ENCODE measurements at regions not wholly inside any gene's neighbourhood (a gene's known extent, or its start where the extent isn't known, plus 50 kb on each side); places are given as distances from the start of the nearest gene placed in this dataset.
"Not testable (repeated sequence)": the region's sequence is repeated elsewhere in the genome, so short reads cannot be mapped to it uniquely, and the experiment has no call there.

DNA sequence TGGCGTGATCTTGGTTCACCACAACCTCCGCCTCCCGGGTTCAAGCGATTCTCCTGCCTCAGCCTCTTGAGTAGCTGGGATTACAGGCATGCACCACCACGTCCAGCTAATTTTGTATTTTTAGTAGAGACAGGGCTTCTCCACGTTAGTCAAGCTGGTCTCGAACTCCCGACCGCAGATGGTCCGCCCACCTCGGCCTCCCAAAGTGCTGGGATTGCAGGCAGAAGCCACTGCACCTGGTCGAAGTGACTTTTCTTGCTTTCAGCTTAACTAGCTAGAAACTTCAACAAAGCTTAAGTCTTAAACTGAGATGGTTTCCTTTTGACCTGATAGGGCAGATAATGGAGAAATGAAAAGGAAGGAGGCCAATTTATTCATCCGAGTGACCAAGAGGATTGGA lies 130.5 kb downstream of the FAM161A start:
- DNase-seq; intact Hi-C loops (cut with DNase I): not testable (repeated sequence)

DNA sequence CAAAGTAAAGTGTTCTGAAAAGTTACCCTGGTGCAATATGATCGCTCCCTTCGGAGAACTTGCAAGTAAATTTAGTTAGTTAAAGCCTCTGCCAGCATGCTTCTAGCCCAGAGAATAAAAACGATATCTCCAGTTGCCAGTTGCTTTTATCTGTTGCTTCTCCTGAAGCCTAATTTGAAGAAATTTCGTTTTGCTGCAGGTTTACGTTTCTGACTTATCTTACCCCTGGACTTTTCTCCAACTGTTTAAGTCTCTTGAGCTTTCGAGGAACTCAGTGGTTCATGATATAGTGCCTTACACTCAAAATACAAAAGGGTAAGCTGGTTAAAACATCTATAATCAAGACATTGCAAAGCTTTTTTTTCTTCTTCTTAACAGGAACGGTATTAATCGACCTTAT lies 131.1 kb downstream of the FAM161A start:
- DNase-seq, result no peak
- intact Hi-C loops (cut with DNase I), result no loop called here

DNA sequence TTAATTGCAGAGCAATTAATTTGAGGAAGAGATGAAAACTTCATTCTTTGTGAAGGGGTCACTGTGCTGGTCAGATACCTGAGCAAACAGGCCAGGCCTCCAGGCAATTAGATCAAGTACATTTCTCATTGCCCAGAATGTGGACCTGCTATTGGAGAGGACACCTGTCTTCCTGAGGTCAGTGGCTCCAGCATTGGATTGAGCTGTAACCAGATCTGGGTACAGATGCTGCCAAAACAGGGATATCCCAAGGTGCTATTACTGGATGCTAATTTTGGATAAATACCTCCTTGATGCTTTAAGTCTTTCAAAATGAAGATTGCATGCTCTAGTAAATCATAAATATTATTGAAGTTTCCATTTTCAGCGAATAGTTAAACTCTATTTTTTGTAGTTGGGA lies 131.5 kb downstream of the FAM161A start:
- DNase-seq, result no peak
- intact Hi-C loops (cut with DNase I), result no loop called here

DNA sequence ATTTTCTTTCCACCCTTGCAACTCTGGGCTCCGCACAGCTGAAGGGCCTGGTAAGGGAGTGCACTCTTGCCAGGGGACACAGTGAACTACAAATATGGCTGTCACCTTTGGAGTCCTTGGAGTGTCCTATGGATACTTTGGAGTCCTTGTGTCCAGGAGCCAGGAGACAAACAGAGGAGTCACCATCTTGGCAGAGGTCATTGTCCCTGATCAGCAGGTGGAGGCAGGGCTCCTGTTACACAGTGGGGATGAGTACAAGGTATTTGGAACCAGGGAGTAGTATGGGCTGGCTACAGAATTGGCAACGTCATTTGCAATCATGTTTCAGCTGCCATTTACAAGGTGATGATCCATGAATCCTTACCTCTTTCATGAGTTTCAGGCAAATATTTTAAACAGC lies 132.5 kb downstream of the FAM161A start:
- intact Hi-C loops (cut with DNase I), result no loop called here

DNA sequence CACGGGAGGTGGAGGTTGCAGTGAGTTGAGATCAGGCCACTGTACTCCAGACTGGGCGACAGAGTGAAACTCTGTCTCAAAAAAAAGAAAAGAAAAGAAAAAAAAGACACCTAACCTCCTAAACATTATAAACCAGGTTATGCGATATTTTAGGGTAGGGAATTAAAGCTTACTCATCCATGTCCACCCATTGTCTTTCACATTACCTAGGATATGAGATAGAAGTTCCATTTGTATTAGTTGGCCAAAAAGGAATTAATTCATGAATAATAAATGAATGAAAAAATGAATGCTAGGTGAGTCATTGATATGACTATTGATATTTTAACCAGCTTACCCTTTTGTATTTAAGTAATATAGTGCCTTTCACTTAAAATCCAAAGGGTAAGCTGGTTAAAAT lies 132.9 kb downstream of the FAM161A start:
- intact Hi-C loops (cut with DNase I), result no loop called here
- DNase-seq, result no peak

More for the DNA sequence above, 132.5 kb downstream of the FAM161A start:
- DNase-seq, result no peak

DNA sequence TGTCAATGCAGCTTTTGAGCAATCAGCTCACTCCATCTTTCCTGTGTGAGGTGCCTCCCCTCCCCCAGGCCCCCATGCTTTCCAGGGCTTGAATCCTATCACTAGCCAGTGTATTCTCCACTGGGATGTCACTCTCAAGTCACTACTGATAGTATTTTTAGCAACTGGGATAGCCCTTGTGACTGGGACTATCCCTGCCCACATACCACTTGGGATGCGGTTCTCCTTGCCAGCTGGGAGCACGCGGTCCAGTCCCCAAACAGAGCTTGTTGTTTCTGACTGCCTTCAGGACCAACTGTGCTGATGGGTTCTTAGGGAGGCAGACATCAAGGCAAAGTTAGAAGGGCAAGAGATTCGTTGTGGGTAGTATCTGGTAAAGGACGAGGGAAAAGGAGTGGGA lies 134.9 kb downstream of the FAM161A start:
- DNase-seq, result no peak
- intact Hi-C loops (cut with DNase I), result no loop called here

DNA sequence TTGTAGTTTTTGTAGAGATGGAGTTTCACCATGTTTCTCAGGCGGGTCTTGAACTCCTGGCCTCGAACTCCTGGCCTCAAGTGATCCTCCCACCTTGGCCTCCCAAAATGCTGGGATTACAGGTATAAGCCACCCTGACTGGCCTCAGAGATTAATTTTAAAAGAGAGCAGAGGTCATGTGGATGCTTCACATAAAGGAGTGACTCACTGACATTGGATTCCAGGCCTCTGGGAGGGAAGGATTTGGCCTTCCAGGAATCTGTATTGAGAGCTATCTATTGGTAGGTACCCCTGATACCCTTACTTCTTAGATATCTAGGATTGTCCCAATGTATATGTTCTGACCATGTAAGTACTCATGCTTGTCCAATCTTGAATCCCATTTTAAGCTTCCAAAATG lies 138.4 kb downstream of the FAM161A start:
- intact Hi-C loops (cut with DNase I), result no loop called here
- DNase-seq, result no peak

DNA sequence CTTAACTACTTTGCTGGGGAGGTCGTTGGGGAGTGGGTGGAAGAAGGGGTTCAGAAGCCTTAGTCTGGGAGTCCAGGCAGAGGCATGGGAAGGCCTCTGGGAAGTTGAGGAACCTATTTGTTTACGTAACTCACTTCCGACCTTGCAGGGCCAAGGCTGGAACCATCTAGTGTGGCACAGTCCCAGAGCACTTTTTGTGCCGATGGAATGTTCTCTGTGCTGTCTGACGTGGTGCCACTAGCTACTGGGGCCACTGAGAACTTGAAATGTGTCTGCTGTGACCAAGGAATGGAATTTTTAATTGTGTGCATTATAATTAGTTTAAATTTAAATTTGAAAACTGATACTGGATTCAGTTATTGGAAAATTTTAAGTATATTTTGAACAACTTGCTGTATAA lies 139.7 kb downstream of the FAM161A start:
- no peak for DNase-seq
- intact Hi-C loops (cut with DNase I), result no loop called here

DNA sequence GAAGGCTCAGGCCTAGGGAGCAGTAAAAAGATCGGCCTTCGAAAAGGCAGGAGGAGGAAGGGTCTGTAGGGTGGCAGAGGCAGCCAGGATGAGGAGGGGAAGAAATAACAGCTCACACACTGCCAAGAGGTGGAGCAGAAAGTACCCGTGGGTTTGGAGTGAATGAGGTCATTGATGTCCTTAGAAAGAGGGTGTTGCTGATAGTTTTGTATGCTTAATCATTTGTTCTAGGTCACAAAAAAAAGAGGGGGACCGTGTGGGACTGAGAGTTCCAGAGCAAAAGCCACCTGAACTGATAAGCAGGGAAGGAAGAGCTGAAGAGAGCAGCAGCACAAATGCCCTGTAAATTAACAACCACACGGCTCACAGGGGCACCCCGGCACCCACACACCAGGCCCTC lies 140.4 kb downstream of the FAM161A start:
- intact Hi-C loops (cut with DNase I), result no loop called here
- DNase-seq, result no peak

DNA sequence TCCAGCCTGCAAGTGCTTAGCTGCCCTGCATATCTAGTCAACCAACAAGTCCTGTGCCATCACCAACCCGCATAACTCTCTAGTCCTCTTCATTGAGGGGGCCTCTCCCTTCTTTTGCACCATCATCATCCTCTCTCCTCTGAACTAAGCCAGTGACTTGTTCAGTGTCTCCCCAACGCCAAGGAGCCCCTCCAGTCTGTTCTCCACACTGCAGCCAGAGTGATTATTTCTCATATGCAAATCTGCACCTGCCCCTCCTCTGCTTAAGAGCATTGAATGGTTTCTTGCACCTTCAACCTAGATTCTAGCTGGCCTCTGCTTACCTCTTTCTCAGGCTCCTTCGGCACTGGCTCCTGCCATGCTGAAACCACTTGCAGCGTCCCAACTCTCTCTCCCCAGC lies 141.8 kb downstream of the FAM161A start:
- DNase-seq, result no peak
- intact Hi-C loops (cut with DNase I), result no loop called here

DNA sequence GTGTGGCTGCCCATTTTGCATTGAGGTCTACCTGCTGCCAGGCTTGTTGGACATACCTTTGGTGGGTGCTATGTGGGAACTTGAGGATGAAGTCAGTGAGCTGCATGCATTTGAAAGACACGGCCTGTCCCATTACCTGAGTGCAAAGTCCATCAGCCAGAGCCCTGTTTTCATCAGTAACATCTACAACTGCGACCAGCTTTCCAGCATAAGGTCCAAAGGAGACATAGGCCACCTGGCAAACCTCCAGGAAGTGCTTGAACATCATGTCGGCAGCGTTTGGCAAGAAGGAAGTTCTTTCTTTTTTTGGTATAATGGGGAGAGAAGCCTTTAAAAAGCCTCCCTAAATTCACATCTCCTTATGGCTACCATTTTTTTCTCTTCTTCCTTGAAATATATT lies 143.1 kb downstream of the FAM161A start:
- no peak for DNase-seq
- intact Hi-C loops (cut with DNase I), result no loop called here

DNA sequence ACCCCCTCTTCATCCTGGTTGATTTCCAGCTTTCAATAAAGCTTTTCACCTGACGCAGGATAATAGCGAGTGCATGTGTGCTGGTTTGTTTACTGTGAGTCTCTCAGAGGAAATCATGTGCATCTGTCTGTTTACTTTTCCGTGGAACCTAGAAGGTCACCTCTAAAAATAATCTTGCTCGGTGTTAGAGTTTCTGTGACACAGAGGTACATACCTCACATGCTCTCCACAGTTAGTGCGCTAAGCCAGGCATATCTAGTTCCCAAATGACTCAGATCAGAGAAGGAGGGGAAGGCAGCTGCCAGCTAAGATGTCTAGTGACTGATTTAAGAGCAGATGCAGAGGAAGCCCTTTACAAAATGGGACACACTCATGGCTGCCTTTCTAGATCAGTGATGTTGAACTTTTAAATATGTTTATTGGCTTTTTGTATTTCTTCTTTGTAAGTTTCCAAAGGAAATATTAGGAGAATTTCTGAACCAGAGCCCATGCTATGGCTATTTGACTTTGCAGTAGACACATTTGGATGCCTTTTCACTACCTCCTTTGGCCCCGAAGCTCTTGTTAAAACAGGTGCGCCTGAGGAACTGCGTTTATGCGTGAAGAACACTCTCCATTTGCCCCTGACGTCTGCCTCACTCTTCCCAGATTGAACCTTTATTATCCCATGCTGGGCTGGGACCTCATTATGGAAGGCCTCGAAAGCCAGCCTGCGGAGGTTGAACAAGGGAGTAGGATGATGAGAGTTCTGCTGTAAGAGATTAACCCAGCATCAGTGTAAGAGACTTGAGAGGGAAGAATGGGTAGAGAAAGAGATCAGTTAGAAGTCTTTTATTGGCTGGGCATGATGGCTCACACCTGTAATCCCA lies 145.6 kb downstream of the FAM161A start:
- intact Hi-C loops (cut with DNase I), result no loop called here
- no peak for DNase-seq

DNA sequence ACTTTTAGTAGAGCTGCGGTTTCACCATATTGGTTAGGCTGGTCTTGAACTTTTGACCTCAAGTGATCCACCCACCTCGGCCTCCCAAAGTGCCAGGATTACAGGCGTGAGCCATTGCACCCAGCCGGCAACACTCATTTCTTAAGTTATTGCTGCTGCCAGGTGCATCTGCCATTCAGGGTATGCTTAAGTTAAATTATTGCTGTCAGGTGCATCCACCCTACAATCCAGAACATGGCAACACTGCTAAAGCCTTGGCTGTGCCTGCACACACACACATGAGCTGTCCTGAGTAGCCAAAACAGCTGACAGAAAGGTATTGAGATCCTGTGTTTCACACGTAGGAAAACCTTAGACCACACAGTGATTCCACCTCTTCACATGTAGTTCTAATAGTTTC lies 148.2 kb downstream of the FAM161A start:
- DNase-seq, result no peak
- intact Hi-C loops (cut with DNase I), result no loop called here

DNA sequence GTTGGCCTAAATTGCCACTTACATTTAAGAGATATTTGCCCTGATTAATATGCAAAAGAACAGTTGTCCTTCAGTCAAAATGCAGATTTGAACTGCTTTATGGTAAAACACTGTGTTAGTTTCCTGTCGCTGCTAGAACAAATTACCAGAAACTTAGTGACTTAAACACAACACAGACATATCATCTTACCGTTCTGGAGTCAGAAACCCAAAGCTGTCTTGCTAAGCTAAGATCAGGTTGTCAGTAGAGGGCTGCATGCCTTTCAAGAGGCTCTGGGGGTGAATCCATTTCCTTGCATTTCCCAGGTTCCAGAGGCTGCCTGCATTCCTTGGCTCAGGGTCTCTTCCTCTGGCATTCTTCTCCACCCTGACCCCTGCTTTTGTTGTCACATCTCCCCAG lies 149.5 kb downstream of the FAM161A start:
- DNase-seq, result no peak
- intact Hi-C loops (cut with DNase I), result no loop called here

DNA sequence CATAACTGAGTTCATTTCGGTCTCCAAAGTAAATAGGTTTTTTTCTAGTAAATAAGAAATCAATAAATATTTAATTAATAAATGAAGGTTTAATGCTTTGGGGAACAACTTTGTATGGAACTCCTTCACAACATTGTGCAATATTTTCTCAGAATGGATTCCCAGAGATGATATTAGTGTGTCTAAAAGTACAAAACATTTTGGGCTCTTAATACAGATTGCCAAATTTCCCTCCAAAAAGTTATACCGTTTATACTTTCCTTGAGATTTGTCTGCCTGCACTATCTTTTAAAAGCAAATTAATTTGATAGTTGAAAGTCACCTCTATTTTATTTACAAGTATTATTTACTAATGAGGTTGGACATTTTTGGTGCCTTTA lies 151.8 kb downstream of the FAM161A start:
- intact Hi-C loops (cut with DNase I), result no loop called here
- no peak for DNase-seq

DNA sequence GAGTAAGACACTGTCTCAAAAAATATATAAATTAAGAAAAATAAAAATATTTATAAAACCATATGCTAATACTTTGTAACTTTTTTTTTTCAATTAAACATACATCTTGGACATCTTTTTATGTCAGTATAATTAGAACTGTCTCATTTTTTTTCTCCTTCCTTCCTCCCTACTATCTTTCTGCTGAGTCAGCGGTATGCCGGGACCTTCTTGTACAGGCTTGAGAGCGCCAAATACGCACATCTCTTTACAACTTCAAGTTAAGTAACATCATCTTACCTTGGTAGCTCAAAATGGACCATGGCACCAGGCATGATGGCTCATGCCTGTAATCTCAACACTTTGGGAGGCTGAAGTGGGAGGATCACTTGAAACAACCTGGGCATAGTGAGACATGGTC lies 153.4 kb downstream of the FAM161A start:
- DNase-seq, result no peak
- intact Hi-C loops (cut with DNase I), result no loop called here

DNA sequence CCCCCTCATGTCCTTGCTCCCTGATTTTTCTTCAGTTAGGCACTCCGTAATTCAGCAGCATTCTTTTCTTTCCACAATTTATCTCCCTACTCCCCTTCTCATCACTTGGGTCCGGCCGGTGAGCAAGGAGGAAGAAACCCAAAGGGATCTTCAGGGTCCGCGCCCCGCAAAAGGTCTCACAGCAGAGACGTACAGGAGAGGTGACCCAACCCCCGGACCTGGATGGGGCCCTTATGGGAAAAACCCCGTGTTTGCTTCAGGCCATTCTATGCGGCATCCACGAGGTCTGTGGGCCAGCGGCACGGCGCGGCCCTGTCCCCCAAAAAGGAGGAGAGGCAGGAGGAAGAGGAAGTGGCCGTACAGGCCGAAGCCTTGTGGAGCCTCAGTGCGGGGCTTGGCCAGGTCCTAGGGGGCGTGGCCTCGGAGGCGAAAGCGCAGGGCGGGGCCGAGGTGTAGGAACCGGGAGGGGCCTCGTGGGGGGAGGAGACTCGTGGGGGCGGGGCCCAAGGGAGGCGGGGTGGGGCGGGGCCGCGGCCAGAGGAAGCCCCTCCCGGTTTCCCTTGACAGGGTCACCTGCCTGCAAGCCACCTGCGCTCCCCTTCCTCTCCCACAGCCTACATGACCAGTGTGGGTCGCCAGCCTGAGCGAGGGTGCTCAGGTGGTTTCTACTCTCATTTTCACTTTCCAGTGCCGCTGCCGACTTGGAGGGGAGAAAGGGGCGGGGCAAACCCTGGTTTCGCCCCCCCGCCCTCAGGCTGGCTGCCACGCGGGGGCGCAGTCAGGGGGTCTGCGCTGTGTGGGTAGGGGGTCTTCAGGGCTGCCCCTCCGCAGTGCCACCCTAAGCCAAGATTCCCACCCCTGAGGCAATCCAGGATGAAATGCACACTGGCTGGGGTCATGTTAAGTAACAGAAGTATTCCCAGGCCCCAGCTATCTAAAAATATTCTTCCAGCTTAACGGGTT lies 156.4 kb upstream of the XPO1 start:
- intact Hi-C loops (cut with DNase I), result loop anchor here (5.0 to 10.0 kb wide), 3 partner anchors 70 to 160 kb away; partner anchors contain the start of genes FAM161A and XPO1
- peak; percentile 86 to 99 (median 92) for DNase-seq

DNA sequence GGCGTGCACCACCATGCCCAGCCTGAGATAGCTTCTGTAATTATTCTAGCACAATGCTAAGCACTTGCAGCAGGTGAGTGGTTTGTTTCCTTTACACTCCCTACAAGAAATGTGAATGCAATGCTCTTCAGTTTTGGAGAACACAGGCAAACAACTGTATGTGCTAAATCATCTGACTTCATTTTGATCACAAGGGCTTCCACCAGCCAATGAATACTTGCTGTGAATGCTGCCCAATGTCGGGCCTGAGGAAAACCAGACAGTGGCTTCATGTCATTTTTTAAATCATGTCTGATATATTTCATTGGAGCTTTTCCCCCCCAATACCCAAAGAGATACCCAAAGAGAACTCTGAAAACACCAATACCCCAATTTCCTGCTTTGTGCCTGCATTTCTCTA lies 155.6 kb upstream of the XPO1 start:
- intact Hi-C loops (cut with DNase I), result loop anchor here (10.0 kb wide), 2 partner anchors 71 to 159 kb away; partner anchors contain the start of gene XPO1
- no peak for DNase-seq

DNA sequence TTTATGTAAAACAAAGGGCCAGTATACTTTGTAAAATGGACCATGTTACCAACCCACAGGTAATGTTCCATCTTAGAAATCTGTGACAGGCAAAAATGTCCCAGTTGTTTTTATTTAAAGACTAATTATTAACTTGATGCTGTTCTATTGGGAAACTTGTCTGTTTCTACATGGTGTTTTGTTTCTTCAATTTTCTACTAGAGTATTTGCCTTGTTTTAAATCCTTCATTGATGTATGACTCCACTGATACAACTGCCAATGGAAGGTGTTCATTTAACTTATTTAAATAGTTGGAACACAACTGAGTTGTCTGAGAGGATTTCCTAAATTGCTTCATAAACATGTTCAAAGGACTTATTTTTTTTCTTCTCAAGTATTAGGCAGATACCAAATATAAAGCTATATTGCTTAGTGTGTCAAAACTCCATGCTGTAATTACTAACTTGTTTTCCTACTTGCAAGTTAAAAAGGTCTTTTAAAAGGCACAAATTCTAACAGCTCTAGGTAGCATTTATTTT lies 152.0 kb upstream of the XPO1 start:
- no peak for DNase-seq

DNA sequence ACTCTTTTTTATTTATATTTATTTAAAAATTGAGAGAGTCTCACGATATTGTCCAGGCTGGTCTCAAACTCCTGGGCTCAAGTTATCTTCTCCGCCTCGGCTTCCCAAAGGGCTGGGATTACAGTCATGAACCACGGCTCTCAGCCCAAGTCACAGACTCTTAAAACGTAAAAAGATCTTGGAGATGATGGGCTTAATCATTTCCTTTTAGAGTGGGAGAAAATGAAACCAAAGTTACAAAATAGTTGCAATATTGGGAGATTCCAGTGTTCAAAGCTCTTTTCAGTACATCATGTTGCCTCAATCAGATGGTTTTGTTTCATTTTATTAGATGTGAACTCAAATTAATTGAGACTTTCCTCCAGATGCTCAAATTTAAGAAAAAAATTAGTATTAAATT lies 151.4 kb upstream of the XPO1 start:
- DNase-seq, result no peak

More for the DNA sequence above, 152.0 kb upstream of the XPO1 start:
- intact Hi-C loops (cut with DNase I), result loop anchor here (10.0 kb wide), 2 partner anchors 75 to 155 kb away; partner anchors contain the start of gene XPO1

More for the DNA sequence above, 151.4 kb upstream of the XPO1 start:
- intact Hi-C loops (cut with DNase I), result no loop called here

Data from posterior cingulate gyrus (tissue), 11 donors.